Left cardiac atrium (tissue), 4 donors: ENCODE measurements at regions not wholly inside any gene's neighbourhood (a gene's known extent, or its start where the extent isn't known, plus 50 kb on each side); places are given as distances from the start of the nearest gene placed in this dataset.
A peak's percentile ranks its signal among the peaks of the same experiment; 100 is the strongest.

Source experiments
- ATAC-seq, 2 donors: fragments of 200-7000 bp; cut with Tn5 transposase; one replicate each; pipeline ENCODE4 v1.9.1; 2020; ENCODE audit warnings: mild to moderate bottlenecking in 2 of 2, moderate library complexity in 2 of 2
- DNase-seq: peaks from one replicate; pipeline ENCODE4 v3.0.0-alpha.2; 2020
- intact Hi-C, 2 donors: fragments of 100-400 bp; cut with DNase I; formaldehyde crosslinking; loops; one replicate each; pipeline versions ENCODE4 v1.14.1 to v1.15.1; 2022 to 2023
- donor health status: DM: no; HTN: yes; CAD: no.
- donor health status: DM: no; HTN: yes; CAD: no; lungs with severe emphysema.
- donor health status: DM: yes; HTN: yes; CAD: no.
- donor health status: Dilated cardiomyopathy.

- intact Hi-C loops = loop anchor here (5.0 to 10.0 kb wide), 4 partner anchors 281 to 788 kb away; no protein-coding TSS in a partner anchor
- no peak for DNase-seq
These were observed 135.2 kb upstream of the SLC24A5 start for GRCh38 chr15:47985568-47985967.

GRCh38 chr15:47987461-47987860, 133.3 kb upstream of the SLC24A5 start:
- intact Hi-C loops = loop anchor here (2.0 to 10.0 kb wide), 5 partner anchors 283 to 791 kb away; no protein-coding TSS in a partner anchor

More at GRCh38 chr15:47985568-47985967, 135.2 kb upstream of the SLC24A5 start:
- ATAC-seq = no peak

GRCh38 chr15:47987908-47988532, 132.8 kb upstream of the SLC24A5 start:
- DNase-seq = no peak
- peak; percentile 93 to 94 for ATAC-seq
- intact Hi-C loops = loop anchor here (2.0 to 10.0 kb wide), 6 partner anchors 279 to 791 kb away; no protein-coding TSS in a partner anchor

More at GRCh38 chr15:47987461-47987860, 133.3 kb upstream of the SLC24A5 start:
- DNase-seq (no peak), ATAC-seq (no peak)

- intact Hi-C loops = loop anchor here (2.0 to 10.0 kb wide), 5 partner anchors 280 to 791 kb away; no protein-coding TSS in a partner anchor
- DNase-seq (no peak), ATAC-seq (no peak)
These were observed 132.2 kb upstream of the SLC24A5 start for GRCh38 chr15:47988564-47988963.

- DNase-seq = no peak
- ATAC-seq = no peak
- intact Hi-C loops = loop anchor here in 1 of 2 donors (10.0 kb wide), 1 partner anchor 496 kb away; no protein-coding TSS in a partner anchor
These were observed 130.0 kb upstream of the SLC24A5 start for GRCh38 chr15:47990821-47991220.

- DNase-seq (no peak), ATAC-seq (peak in 1 of 2 donors; percentile 51)
- intact Hi-C loops = loop anchor here in 1 of 2 donors (10.0 kb wide), 1 partner anchor 497 kb away; no protein-coding TSS in a partner anchor
These were observed 129.4 kb upstream of the SLC24A5 start for GRCh38 chr15:47991357-47991756.

GRCh38 chr15:47993051-47993450, 127.7 kb upstream of the SLC24A5 start:
- ATAC-seq (no peak), DNase-seq (no peak)
- intact Hi-C loops = loop anchor here in 1 of 2 donors (10.0 kb wide), 1 partner anchor 498 kb away; no protein-coding TSS in a partner anchor

GRCh38 chr15:47997195-47998080, 123.4 kb upstream of the SLC24A5 start:
- no peak for DNase-seq
- intact Hi-C loops = loop anchor here in 1 of 2 donors (10.0 kb wide), 1 partner anchor 503 kb away; no protein-coding TSS in a partner anchor
- ATAC-seq = no peak

GRCh38 chr15:47998619-47999019, 122.2 kb upstream of the SLC24A5 start:
- intact Hi-C loops = loop anchor here in 1 of 2 donors (10.0 kb wide), 1 partner anchor 504 kb away; no protein-coding TSS in a partner anchor
- ATAC-seq = no peak

GRCh38 chr15:48001393-48002039, 119.3 kb upstream of the SLC24A5 start:
- ATAC-seq (no peak), DNase-seq (no peak)
- intact Hi-C loops = no loop called here

More at GRCh38 chr15:47998619-47999019, 122.2 kb upstream of the SLC24A5 start:
- no peak for DNase-seq

GRCh38 chr15:48002767-48003166, 118.0 kb upstream of the SLC24A5 start:
- DNase-seq (no peak), ATAC-seq (no peak)
- intact Hi-C loops = no loop called here

GRCh38 chr15:48003441-48003840, 117.3 kb upstream of the SLC24A5 start:
- intact Hi-C loops = no loop called here
- DNase-seq (no peak), ATAC-seq (no peak)

GRCh38 chr15:48005077-48005476, 115.7 kb upstream of the SLC24A5 start:
- no peak for ATAC-seq
- intact Hi-C loops = no loop called here
- DNase-seq = no peak

- ATAC-seq (no peak), DNase-seq (no peak)
- intact Hi-C loops = no loop called here
These were observed 114.7 kb upstream of the SLC24A5 start for GRCh38 chr15:48006031-48006511.

GRCh38 chr15:48010316-48010715, 110.5 kb upstream of the SLC24A5 start:
- no peak for DNase-seq
- ATAC-seq = no peak
- intact Hi-C loops = no loop called here

- no peak for DNase-seq
- intact Hi-C loops = no loop called here
- ATAC-seq = no peak
These were observed 108.6 kb upstream of the SLC24A5 start for GRCh38 chr15:48012191-48012590.

- intact Hi-C loops = no loop called here
- DNase-seq = no peak
- no peak for ATAC-seq
These were observed 103.9 kb upstream of the SLC24A5 start for GRCh38 chr15:48016865-48017264.

- intact Hi-C loops = no loop called here
- ATAC-seq (no peak), DNase-seq (no peak)
These were observed 103.0 kb upstream of the SLC24A5 start for GRCh38 chr15:48017747-48018146.

- intact Hi-C loops = no loop called here
- ATAC-seq = no peak
- no peak for DNase-seq
These were observed 100.6 kb upstream of the SLC24A5 start for GRCh38 chr15:48020166-48020565.
